CD4-positive, alpha-beta T cell (primary cell): ENCODE measurements at regions not wholly inside any gene's neighbourhood (a gene's known extent, or its start where the extent isn't known, plus 50 kb on each side); places are given as distances from the start of the nearest gene placed in this dataset.

Experiments used
- ATAC-seq: fragments of 200-7000 bp; cut with Tn5 transposase; one replicate; pipeline ENCODE4 v1.10.0; 2022; ENCODE audit warnings: mild to moderate bottlenecking; ENCODE audit not compliant: poor library complexity
- CTCF ChIA-PET: fragments of 350-600 bp; sonication (Branson Sonifier 250); formaldehyde crosslinking; loops from one replicate; lab custom pipeline; 2021; ENCODE audit warnings: antibody characterized with exemption, inconsistent platforms; lab: Charles Lee
- POLR2A ChIA-PET: fragments of 350-600 bp; sonication (Branson Sonifier 250); formaldehyde crosslinking; loops from one replicate; lab custom pipeline; 2021; ENCODE audit warnings: antibody characterized with exemption, inconsistent platforms; lab: Charles Lee
- DNase-seq, 14 experiments: peaks; one replicate each; pipeline ENCODE4 v3.0.0-alpha.2; 2013 to 2020; ENCODE audit warnings: mixed read lengths in 2 of 14
- H3K27ac ChIP-seq, 2 donors: one replicate each; pipeline versions ENCODE4 v1.5.1 to v1.7.0; 2013; ENCODE audit warnings: low read length in 2 of 2, low read depth in 1 of 2, mild to moderate bottlenecking in 1 of 2
- H3K27me3 ChIP-seq, 2 experiments: 1 replicate in 1 of 2; 2 replicates in 1 of 2; pipeline versions ENCODE4 v1.6.1 to v1.7.0; 2013; ENCODE audit warnings: low read length in 2 of 2, control low read depth in 1 of 2, mild to moderate bottlenecking in 1 of 2, moderate library complexity in 1 of 2; ENCODE audit not compliant: insufficient read depth in 2 of 2, control insufficient read depth in 1 of 2
- H3K36me3 ChIP-seq: one replicate; pipeline ENCODE4 v1.6.1; 2013; ENCODE audit warnings: low read length, control low read depth; ENCODE audit not compliant: insufficient read depth
- H3K4me1 ChIP-seq: one replicate; pipeline ENCODE4 v1.6.1; 2013; ENCODE audit warnings: low read length, control low read depth; ENCODE audit not compliant: insufficient read depth
- H3K4me3 ChIP-seq: one replicate; pipeline ENCODE4 v1.5.1; 2013; ENCODE audit warnings: mild to moderate bottlenecking, low read length, moderate library complexity
- H3K9me3 ChIP-seq, 2 experiments: 1 replicate in 1 of 2; 2 replicates in 1 of 2; pipeline versions ENCODE4 v1.6.1 to v1.7.0; 2013; ENCODE audit warnings: low read length in 2 of 2, mild to moderate bottlenecking in 2 of 2, control low read depth in 1 of 2, moderate library complexity in 1 of 2; ENCODE audit not compliant: control insufficient read depth in 1 of 2, insufficient read depth in 1 of 2
- H3K27ac Mint-ChIP-seq: one replicate; pipeline ENCODE4 v1.8.0; 2020; ENCODE audit warnings: mixed read lengths
- H3K27me3 Mint-ChIP-seq: one replicate; pipeline ENCODE4 v1.8.0; 2021; ENCODE audit warnings: mixed read lengths
- H3K36me3 Mint-ChIP-seq: one replicate; pipeline ENCODE4 v1.8.0; 2021; ENCODE audit warnings: low read depth, mixed read lengths
- H3K4me1 Mint-ChIP-seq: one replicate; pipeline ENCODE4 v1.8.0; 2021; ENCODE audit warnings: low read depth, mixed read lengths
- H3K4me3 Mint-ChIP-seq: one replicate; pipeline ENCODE4 v1.8.0; 2020; ENCODE audit warnings: mild to moderate bottlenecking, mixed read lengths
- H3K9me3 Mint-ChIP-seq: one replicate; pipeline ENCODE4 v1.8.0; 2020; ENCODE audit warnings: mixed read lengths
- CTCF ChIP-seq: fragments of 200-600 bp; IDR thresholded peaks from one replicate; pipeline ENCODE4 v1.8.0; 2022; ENCODE audit warnings: antibody characterized with exemption, mild to moderate bottlenecking
- intact Hi-C, 2 experiments: fragments of 100-400 bp; cut with DNase I in 1 of 2; cut with micrococcal nuclease in 1 of 2; formaldehyde crosslinking; loops; one replicate each; pipeline versions ENCODE4 v1.15.1 to v1.9.0; 2023 to 2025; cut with DNase I, micrococcal nuclease

GRCh38 chr16:61432421-61432820 is 603.8 kb downstream of the CDH8 start:
- intact Hi-C loops = no loop called here
- peaks cover 3 to 6% of the 10 kb centered on the region in 2 experiments for H3K9me3 ChIP-seq
- Mint-ChIP-seq H3K4me3 (no peak overlapping the region), H3K27ac (no peak overlapping the region), H3K4me1 (no peaks in the 10 kb centered on the region), H3K27me3 (no peaks in the 10 kb centered on the region), H3K36me3 (no peaks in the 10 kb centered on the region), H3K9me3 (peaks cover 17% of the 10 kb centered on the region)
- no peak overlapping the region for H3K4me3 ChIP-seq
- DNase-seq (no peak), ATAC-seq (no peak)
- ChIA-PET CTCF (no interaction called here), POLR2A (no interaction called here)
- no peaks in the 10 kb centered on the region for H3K27me3 ChIP-seq
- no peaks in the 10 kb centered on the region for H3K36me3 ChIP-seq
- H3K4me1 ChIP-seq = no peaks in the 10 kb centered on the region
- no peak for TF ChIP-seq CTCF
- H3K27ac ChIP-seq = no peak overlapping the region

GRCh38 chr16:61421111-61421510 is 615.1 kb downstream of the CDH8 start:
- Histone ChIP-seq H3K4me1 (no peaks in the 10 kb centered on the region), H3K9me3 (peaks cover 0 to 3% of the 10 kb centered on the region in 2 experiments), H3K27me3 (no peaks in the 10 kb centered on the region), H3K4me3 (no peak overlapping the region), H3K36me3 (no peaks in the 10 kb centered on the region), H3K27ac (no peak overlapping the region)
- CTCF ChIA-PET = no interaction called here
- Mint-ChIP-seq H3K36me3 (no peaks in the 10 kb centered on the region), H3K4me3 (no peak overlapping the region), H3K27me3 (no peaks in the 10 kb centered on the region), H3K4me1 (no peaks in the 10 kb centered on the region), H3K9me3 (peaks cover 13% of the 10 kb centered on the region), H3K27ac (no peak overlapping the region)
- POLR2A ChIA-PET = no interaction called here
- intact Hi-C loops = no loop called here
- no peak for ATAC-seq
- TF ChIP-seq CTCF = no peak
- DNase-seq = no peak

- Mint-ChIP-seq H3K36me3 (no peaks in the 10 kb centered on the region), H3K27ac (no peak overlapping the region), H3K4me1 (no peaks in the 10 kb centered on the region), H3K4me3 (no peak overlapping the region), H3K9me3 (peaks cover 13% of the 10 kb centered on the region), H3K27me3 (no peaks in the 10 kb centered on the region)
- no peak for TF ChIP-seq CTCF
- Histone ChIP-seq H3K4me3 (no peak overlapping the region), H3K4me1 (no peaks in the 10 kb centered on the region), H3K9me3 (peaks cover 0 to 3% of the 10 kb centered on the region in 2 experiments), H3K27ac (no peak overlapping the region), H3K36me3 (no peaks in the 10 kb centered on the region), H3K27me3 (no peaks in the 10 kb centered on the region)
- ATAC-seq (no peak), DNase-seq (no peak)
- intact Hi-C loops = no loop called here
- ChIA-PET POLR2A (no interaction called here), CTCF (no interaction called here)
Observed at GRCh38 chr16:61419791-61420190, 616.4 kb downstream of the CDH8 start.
